ENCODE measurements at regions not wholly inside any gene's neighbourhood (a gene's known extent, or its start where the extent isn't known, plus 50 kb on each side); places are given as distances from the start of the nearest gene placed in this dataset.

- no peak for TF ChIP-seq REST (IDR thresholded peaks at IDR 0.05; ENCODE audit: insufficient replicate concordance, low read depth)
- no peak for TF ChIP-seq CTCF (IDR thresholded peaks at IDR 0.05; ENCODE audit: insufficient read depth, low read length)
- TF ChIP-seq POLR2AphosphoS5 (IDR thresholded peaks at IDR 0.05; ENCODE audit: low read depth), result no peak
Observed at GRCh38 chr1:229975047-229975446, 92.0 kb upstream of the GALNT2 start.

Data from HL-60 (cell line).